NCI-H446 treated with DMSO at 0.1 percent for 48 hours (cell line): ENCODE measurements at regions not wholly inside any gene's neighbourhood (a gene's known extent, or its start where the extent isn't known, plus 50 kb on each side); places are given as distances from the start of the nearest gene placed in this dataset.

Source experiments
- DNase-seq: peaks from one replicate; lab custom pipeline; 2025; lab: John Stamatoyannopoulos, UW

- DNase-seq, result no peak
Observed at GRCh38 chr5:73266176-73266738, 93.3 kb downstream of the TMEM174 start.

GRCh38 chr5:73265641-73266040 lies 92.6 kb downstream of the TMEM174 start:
- DNase-seq, result no peak

GRCh38 chr5:73264631-73265030 lies 91.6 kb downstream of the TMEM174 start:
- DNase-seq, result no peak

- no peak for DNase-seq
Observed at GRCh38 chr5:73263001-73263710, 90.2 kb downstream of the TMEM174 start.

GRCh38 chr5:73256862-73257261 lies 83.9 kb downstream of the TMEM174 start:
- DNase-seq, result no peak

GRCh38 chr5:73256462-73256861 lies 83.5 kb downstream of the TMEM174 start:
- DNase-seq, result no peak

- no peak for DNase-seq
Observed at GRCh38 chr5:73256012-73256411, 83.0 kb downstream of the TMEM174 start.

- DNase-seq, result no peak
Observed at GRCh38 chr5:73254642-73255041, 81.6 kb downstream of the TMEM174 start.

GRCh38 chr5:73253047-73253660 lies 80.2 kb downstream of the TMEM174 start:
- DNase-seq, result no peak

- no peak for DNase-seq
Observed at GRCh38 chr5:73250645-73251044, 77.7 kb downstream of the TMEM174 start.

- no peak for DNase-seq
Observed at GRCh38 chr5:73242735-73243134, 69.7 kb downstream of the TMEM174 start.

GRCh38 chr5:73238873-73239272 lies 65.9 kb downstream of the TMEM174 start:
- DNase-seq, result no peak

GRCh38 chr5:73236541-73237128 lies 63.6 kb downstream of the TMEM174 start:
- DNase-seq, result no peak

- no peak for DNase-seq
Observed at GRCh38 chr5:73234204-73234555, 61.2 kb downstream of the TMEM174 start.

- no peak for DNase-seq
Observed at GRCh38 chr5:73233461-73234203, 60.6 kb downstream of the TMEM174 start.

- no peak for DNase-seq
Observed at GRCh38 chr5:73233053-73233460, 60.1 kb downstream of the TMEM174 start.

GRCh38 chr5:73232266-73233041 lies 59.5 kb downstream of the TMEM174 start:
- DNase-seq, result no peak

- DNase-seq, result no peak
Observed at GRCh38 chr5:73231246-73231778, 58.3 kb downstream of the TMEM174 start.

GRCh38 chr5:73230264-73231245 lies 57.6 kb downstream of the TMEM174 start:
- no peak for DNase-seq

- no peak for DNase-seq
Observed at GRCh38 chr5:73229271-73229670, 56.3 kb downstream of the TMEM174 start.
